ENCODE measurements at regions not wholly inside any gene's neighbourhood (a gene's known extent, or its start where the extent isn't known, plus 50 kb on each side); places are given as distances from the start of the nearest gene placed in this dataset.

DNA sequence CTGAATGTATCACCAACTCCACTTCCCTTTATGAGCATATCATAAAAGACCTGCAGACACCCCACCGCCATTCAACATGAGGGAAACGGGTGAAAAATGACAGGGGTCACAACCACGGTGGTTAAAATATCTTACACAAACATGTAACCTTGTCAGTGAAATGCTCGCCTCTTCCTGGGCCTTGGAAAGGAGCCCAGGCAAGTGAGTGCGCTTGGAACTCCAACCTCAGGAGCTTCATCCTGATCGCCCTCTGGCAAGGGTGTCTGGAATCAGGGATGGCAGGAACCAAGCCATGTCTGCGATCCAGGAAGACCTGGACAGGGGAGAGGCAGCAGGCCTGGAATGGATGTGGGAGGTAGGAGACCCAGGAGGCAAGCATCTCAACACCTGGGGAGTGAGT, 282.7 kb downstream of the GAS1 start:
- TF ChIP-seq, protein P1, sequence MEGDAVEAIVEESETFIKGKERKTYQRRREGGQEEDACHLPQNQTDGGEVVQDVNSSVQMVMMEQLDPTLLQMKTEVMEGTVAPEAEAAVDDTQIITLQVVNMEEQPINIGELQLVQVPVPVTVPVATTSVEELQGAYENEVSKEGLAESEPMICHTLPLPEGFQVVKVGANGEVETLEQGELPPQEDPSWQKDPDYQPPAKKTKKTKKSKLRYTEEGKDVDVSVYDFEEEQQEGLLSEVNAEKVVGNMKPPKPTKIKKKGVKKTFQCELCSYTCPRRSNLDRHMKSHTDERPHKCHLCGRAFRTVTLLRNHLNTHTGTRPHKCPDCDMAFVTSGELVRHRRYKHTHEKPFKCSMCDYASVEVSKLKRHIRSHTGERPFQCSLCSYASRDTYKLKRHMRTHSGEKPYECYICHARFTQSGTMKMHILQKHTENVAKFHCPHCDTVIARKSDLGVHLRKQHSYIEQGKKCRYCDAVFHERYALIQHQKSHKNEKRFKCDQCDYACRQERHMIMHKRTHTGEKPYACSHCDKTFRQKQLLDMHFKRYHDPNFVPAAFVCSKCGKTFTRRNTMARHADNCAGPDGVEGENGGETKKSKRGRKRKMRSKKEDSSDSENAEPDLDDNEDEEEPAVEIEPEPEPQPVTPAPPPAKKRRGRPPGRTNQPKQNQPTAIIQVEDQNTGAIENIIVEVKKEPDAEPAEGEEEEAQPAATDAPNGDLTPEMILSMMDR (IDR thresholded peaks at IDR 0.05; ENCODE audit: insufficient read depth, low read length, poor library complexity, severe bottlenecking), result no peak
- no peak for TF ChIP-seq EZH2phosphoT487 (conservative IDR thresholded peaks at IDR 0.05; ENCODE audit: low read length)
